Transverse colon (tissue), 4 donors: ENCODE measurements at regions not wholly inside any gene's neighbourhood (a gene's known extent, or its start where the extent isn't known, plus 50 kb on each side); places are given as distances from the start of the nearest gene placed in this dataset.

Source experiments
- DNase-seq: peaks from one replicate; pipeline ENCODE4 v3.0.0-alpha.2; 2019
- H3K27ac ChIP-seq, 4 donors: fragments of 200-600 bp; sonication (generic); 2 replicates each; pipeline ENCODE4 v1.5.1; 2016 to 2018; ENCODE audit warnings: inconsistent platforms in 4 of 4
- H3K27me3 ChIP-seq: fragments of 200-600 bp; sonication (generic); 2 replicates; pipeline ENCODE4 v1.5.1; 2017; ENCODE audit warnings: inconsistent platforms
- H3K36me3 ChIP-seq, 4 donors: fragments of 200-600 bp; sonication (generic); 2 replicates each; pipeline ENCODE4 v1.5.1; 2017 to 2019; ENCODE audit warnings: inconsistent platforms in 4 of 4
- H3K4me1 ChIP-seq, 4 donors: fragments of 200-600 bp; sonication (generic); 2 replicates each; pipeline ENCODE4 v1.5.1; 2017 to 2020; ENCODE audit warnings: inconsistent platforms in 4 of 4
- H3K4me3 ChIP-seq, 4 donors: fragments of 200-600 bp; sonication (generic); 1 replicate in 1 of 4; 2 replicates in 3 of 4; pipeline versions ENCODE4 v1.5.1 to v1.6.1; 2017 to 2019; ENCODE audit warnings: inconsistent platforms in 4 of 4
- H3K9me3 ChIP-seq, 2 donors: fragments of 200-600 bp; sonication (generic); 2 replicates each; pipeline ENCODE4 v1.5.1; 2017 to 2019; ENCODE audit warnings: inconsistent platforms in 2 of 2
- EP300 ChIP-seq: sonication (generic); formaldehyde crosslinking; IDR thresholded peaks from one replicate; pipeline ENCODE4 v1.6.1; 2017; ENCODE audit warnings: antibody characterized with exemption, low read depth
- POLR2A ChIP-seq: fragments of 450-650 bp; IDR thresholded peaks from one replicate; pipeline ENCODE4 v1.6.1; 2016; ENCODE audit warnings: antibody characterized with exemption, mild to moderate bottlenecking, moderate library complexity
- POLR2AphosphoS5 ChIP-seq, 3 donors: sonication (generic); formaldehyde crosslinking; IDR thresholded peaks; one replicate each; pipeline ENCODE4 v1.6.1; 2016; ENCODE audit warnings: antibody characterized with exemption in 3 of 3
- WGBS, 2 donors: methylation state at CpG; one replicate each; pipeline ENCODE4 v1.1.5; 2018; ENCODE audit warnings: low coverage in 1 of 2; 5-methylcytosine and 5-hydroxymethylcytosine counted together
- in situ Hi-C, 4 donors: fragments of 200-750 bp; cut with MboI; loops; one replicate each; pipeline versions ENCODE4 v1.15.0 to v1.15.1; 2017; ENCODE audit warnings: low sequenced_read_pairs in 3 of 4, low pct_ligation_motif_present in 1 of 4, low pct_unique_long_range_greater_than_20kb in 1 of 4
- intact Hi-C: fragments of 100-400 bp; cut with DNase I; formaldehyde crosslinking; loops from one replicate; pipeline ENCODE4 v1.15.1; 2023; ENCODE audit warnings: low total_unique reads
- TF ChIP-seq, protein P1 (sequence below), 5 experiments: fragments of 200-600 bp in 3 of 5; fragments of 450-650 bp in 2 of 5; sonication (generic) in 3 of 5; IDR thresholded peaks; 1 replicate in 2 of 5; 2 replicates in 3 of 5; pipeline ENCODE4 v1.5.1; 2016 to 2017; ENCODE audit warnings: antibody characterized with exemption in 5 of 5, inconsistent platforms in 3 of 5, mild to moderate bottlenecking in 2 of 5, moderate library complexity in 1 of 5

GRCh38 chr18:62457877-62458276, 64.9 kb upstream of the ZCCHC2 start:
- intact Hi-C loops (no loop called here), in situ Hi-C loops (no loop called here)
- DNase-seq = no peak
- H3K9me3 ChIP-seq = no peaks in the 10 kb centered on the region
- TF ChIP-seq POLR2A (no peak), EP300 (no peak), POLR2AphosphoS5 (IDR thresholded peaks at IDR 0.05) (no peak)
- TF ChIP-seq, protein P1, sequence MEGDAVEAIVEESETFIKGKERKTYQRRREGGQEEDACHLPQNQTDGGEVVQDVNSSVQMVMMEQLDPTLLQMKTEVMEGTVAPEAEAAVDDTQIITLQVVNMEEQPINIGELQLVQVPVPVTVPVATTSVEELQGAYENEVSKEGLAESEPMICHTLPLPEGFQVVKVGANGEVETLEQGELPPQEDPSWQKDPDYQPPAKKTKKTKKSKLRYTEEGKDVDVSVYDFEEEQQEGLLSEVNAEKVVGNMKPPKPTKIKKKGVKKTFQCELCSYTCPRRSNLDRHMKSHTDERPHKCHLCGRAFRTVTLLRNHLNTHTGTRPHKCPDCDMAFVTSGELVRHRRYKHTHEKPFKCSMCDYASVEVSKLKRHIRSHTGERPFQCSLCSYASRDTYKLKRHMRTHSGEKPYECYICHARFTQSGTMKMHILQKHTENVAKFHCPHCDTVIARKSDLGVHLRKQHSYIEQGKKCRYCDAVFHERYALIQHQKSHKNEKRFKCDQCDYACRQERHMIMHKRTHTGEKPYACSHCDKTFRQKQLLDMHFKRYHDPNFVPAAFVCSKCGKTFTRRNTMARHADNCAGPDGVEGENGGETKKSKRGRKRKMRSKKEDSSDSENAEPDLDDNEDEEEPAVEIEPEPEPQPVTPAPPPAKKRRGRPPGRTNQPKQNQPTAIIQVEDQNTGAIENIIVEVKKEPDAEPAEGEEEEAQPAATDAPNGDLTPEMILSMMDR (IDR thresholded peaks at IDR 0.05) = no peak
- no peaks in the 10 kb centered on the region for H3K36me3 ChIP-seq
- 57 to 59% methylated on average over 1 to 3 of the region's 3 CpGs for WGBS, 2 donors
- no peak overlapping the region for H3K4me3 ChIP-seq
- H3K27me3 ChIP-seq = no peaks in the 10 kb centered on the region
- H3K4me1 ChIP-seq = no peaks in the 10 kb centered on the region
- H3K27ac ChIP-seq = no peak overlapping the region

GRCh38 chr18:62458346-62458745, 64.5 kb upstream of the ZCCHC2 start:
- no peaks in the 10 kb centered on the region for H3K4me1 ChIP-seq
- H3K36me3 ChIP-seq = no peaks in the 10 kb centered on the region
- in situ Hi-C loops (no loop called here), intact Hi-C loops (no loop called here)
- WGBS, 2 donors = 70 to 75% methylated on average over 2 of the region's 2 CpGs
- no peaks in the 10 kb centered on the region for H3K9me3 ChIP-seq
- DNase-seq = no peak
- TF ChIP-seq, protein P1 (IDR thresholded peaks at IDR 0.05) = no peak
- TF ChIP-seq POLR2A (no peak), EP300 (no peak), POLR2AphosphoS5 (IDR thresholded peaks at IDR 0.05) (no peak)
- H3K27me3 ChIP-seq = no peaks in the 10 kb centered on the region
- no peak overlapping the region for H3K4me3 ChIP-seq
- H3K27ac ChIP-seq = no peak overlapping the region

DNA sequence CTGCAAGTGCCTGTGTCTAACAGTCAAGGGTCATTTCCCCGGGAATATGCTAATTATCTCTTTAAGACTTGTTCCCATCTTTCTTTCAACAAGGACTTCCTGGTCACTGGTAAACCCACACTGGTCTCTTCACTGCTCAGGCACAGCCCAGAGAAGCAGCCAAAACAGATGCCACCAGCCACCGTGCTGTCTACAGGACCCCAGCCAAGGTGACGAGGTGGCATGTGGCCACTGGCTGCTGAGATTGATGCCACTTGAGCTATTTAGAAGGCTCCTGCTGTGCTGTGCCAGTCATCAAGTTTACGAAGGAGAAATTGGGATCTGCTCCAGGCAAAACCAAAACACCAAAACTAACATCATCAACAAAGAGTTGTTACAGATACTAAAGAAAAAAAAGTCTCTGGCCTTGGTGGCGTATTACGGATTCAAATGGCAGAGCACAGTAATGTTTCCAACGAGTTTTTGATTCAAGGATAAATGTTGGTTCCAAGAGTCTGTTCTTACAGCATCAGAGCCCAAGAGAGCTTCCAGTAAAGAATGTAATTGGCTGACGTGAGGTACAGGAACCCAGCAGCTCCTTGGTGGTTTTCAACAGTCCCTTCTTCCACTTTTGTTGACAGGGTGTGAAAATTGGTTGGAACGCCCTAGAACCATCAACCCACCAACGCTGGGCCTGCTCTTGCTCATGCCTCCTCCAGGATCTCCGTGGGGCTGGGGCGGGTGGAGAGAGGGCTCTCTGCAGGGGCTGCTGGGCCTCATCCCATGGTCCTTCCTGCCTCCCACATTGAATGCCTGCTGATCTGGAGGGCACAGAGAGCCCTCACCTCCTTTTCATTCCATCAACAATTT, 63.7 kb upstream of the ZCCHC2 start:
- no peaks in the 10 kb centered on the region for H3K36me3 ChIP-seq
- no peak overlapping the region for H3K27ac ChIP-seq
- H3K4me3 ChIP-seq = no peak overlapping the region
- in situ Hi-C loops (no loop called here), intact Hi-C loops (no loop called here)
- WGBS, 2 donors = 80 to 85% methylated on average over 1 to 12 of the region's 12 CpGs
- no peak for DNase-seq
- no peaks in the 10 kb centered on the region for H3K27me3 ChIP-seq
- H3K9me3 ChIP-seq = no peaks in the 10 kb centered on the region
- TF ChIP-seq, protein P1 (IDR thresholded peaks at IDR 0.05) = no peak
- TF ChIP-seq EP300 (no peak), POLR2AphosphoS5 (IDR thresholded peaks at IDR 0.05) (no peak), POLR2A (no peak)
- no peaks in the 10 kb centered on the region for H3K4me1 ChIP-seq

- no peaks in the 10 kb centered on the region for H3K36me3 ChIP-seq
- intact Hi-C loops = no loop called here
- no peak for DNase-seq
- 75 to 77% methylated on average over 1 of the region's 1 CpG for WGBS, 2 donors
- no peak overlapping the region for H3K27ac ChIP-seq
- in situ Hi-C loops = no loop called here
- H3K4me1 ChIP-seq = no peaks in the 10 kb centered on the region
- no peaks in the 10 kb centered on the region for H3K27me3 ChIP-seq
- no peak overlapping the region for H3K4me3 ChIP-seq
- TF ChIP-seq, protein P1 (IDR thresholded peaks at IDR 0.05) = no peak
- no peak for TF ChIP-seq EP300
- TF ChIP-seq POLR2AphosphoS5 (IDR thresholded peaks at IDR 0.05) = no peak
- TF ChIP-seq POLR2A = no peak
- H3K9me3 ChIP-seq = no peaks in the 10 kb centered on the region
These were observed 61.9 kb upstream of the ZCCHC2 start for GRCh38 chr18:62460851-62461300.
